ENCODE measurements at regions not wholly inside any gene's neighbourhood (a gene's known extent, or its start where the extent isn't known, plus 50 kb on each side); places are given as distances from the start of the nearest gene placed in this dataset.

GRCh38 chr22:47757741-47758140 is 995.3 kb downstream of the TBC1D22A start:
- no peak for FAIRE-seq

GRCh38 chr22:47750086-47750485 is 987.6 kb downstream of the TBC1D22A start:
- no peak for FAIRE-seq

GRCh38 chr22:47748957-47749356 is 986.5 kb downstream of the TBC1D22A start:
- no peak for FAIRE-seq

- no peak for FAIRE-seq
Observed at GRCh38 chr22:47748271-47748670, 985.8 kb downstream of the TBC1D22A start.

- FAIRE-seq, result no peak
Observed at GRCh38 chr22:47740109-47740805, 977.8 kb downstream of the TBC1D22A start.

GRCh38 chr22:47739291-47740015 is 977.0 kb downstream of the TBC1D22A start:
- FAIRE-seq, result no peak

GRCh38 chr22:47738472-47739013 is 976.1 kb downstream of the TBC1D22A start:
- FAIRE-seq, result no peak

- no peak for FAIRE-seq
Observed at GRCh38 chr22:47736186-47737034, 974.0 kb downstream of the TBC1D22A start.

- no peak for FAIRE-seq
Observed at GRCh38 chr22:47734511-47734910, 972.1 kb downstream of the TBC1D22A start.

- FAIRE-seq, result no peak
Observed at GRCh38 chr22:47727641-47728040, 965.2 kb downstream of the TBC1D22A start.

GRCh38 chr22:47724751-47725150 is 962.3 kb downstream of the TBC1D22A start:
- FAIRE-seq, result no peak

- no peak for FAIRE-seq
Observed at GRCh38 chr22:47724030-47724429, 961.6 kb downstream of the TBC1D22A start.

GRCh38 chr22:47718337-47718736 is 955.9 kb downstream of the TBC1D22A start:
- FAIRE-seq, result no peak

GRCh38 chr22:47716890-47717615 is 954.6 kb downstream of the TBC1D22A start:
- FAIRE-seq, result no peak

GRCh38 chr22:47715866-47716578 is 953.6 kb downstream of the TBC1D22A start:
- no peak for FAIRE-seq

- no peak for FAIRE-seq
Observed at GRCh38 chr22:47713941-47714340, 951.5 kb downstream of the TBC1D22A start.

GRCh38 chr22:47710135-47710534 is 947.7 kb downstream of the TBC1D22A start:
- FAIRE-seq, result no peak

GRCh38 chr22:47705350-47705749 is 942.9 kb downstream of the TBC1D22A start:
- no peak for FAIRE-seq

GRCh38 chr22:47698906-47699305 is 936.5 kb downstream of the TBC1D22A start:
- no peak for FAIRE-seq

GRCh38 chr22:47697861-47698260 is 935.4 kb downstream of the TBC1D22A start:
- no peak for FAIRE-seq

- FAIRE-seq, result no peak
Observed at GRCh38 chr22:47696776-47697175, 934.3 kb downstream of the TBC1D22A start.

GRCh38 chr22:47695176-47695575 is 932.7 kb downstream of the TBC1D22A start:
- no peak for FAIRE-seq
